ENCODE measurements at regions not wholly inside any gene's neighbourhood (a gene's known extent, or its start where the extent isn't known, plus 50 kb on each side); places are given as distances from the start of the nearest gene placed in this dataset.
"Not testable (repeated sequence)": the region's sequence is repeated elsewhere in the genome, so short reads cannot be mapped to it uniquely, and the experiment has no call there.

- intact Hi-C loops (cut with DNase I): loop anchor here (5.0 to 10.0 kb wide), 3 partner anchors 88 to 188 kb away; partner anchors contain the start of gene SLC1A3 (in 1 of the 2)
- DNase-seq: no peak
- ATAC-seq: no peak
These were observed 114.9 kb upstream of the RANBP3L start for GRCh38 chr5:36416605-36417004.

GRCh38 chr5:36417221-36417620, 115.5 kb upstream of the RANBP3L start:
- DNase-seq (no peak), ATAC-seq (peak in 1 of 2 donors; percentile 86)
- intact Hi-C loops (cut with DNase I): loop anchor here (5.0 to 10.0 kb wide), 3 partner anchors 88 to 188 kb away; partner anchors contain the start of gene SLC1A3 (in 1 of the 2)

- no peak for ATAC-seq
- intact Hi-C loops (cut with DNase I): loop anchor here (5.0 to 10.0 kb wide), 3 partner anchors 87 to 187 kb away; partner anchors contain the start of gene SLC1A3 (in 1 of the 2)
- DNase-seq: no peak
These were observed 116.0 kb upstream of the RANBP3L start for GRCh38 chr5:36417668-36418067.

GRCh38 chr5:36418152-36418979, 116.7 kb upstream of the RANBP3L start:
- intact Hi-C loops (cut with DNase I): loop anchor here (5.0 to 10.0 kb wide), 3 partner anchors 86 to 186 kb away; partner anchors contain the start of gene SLC1A3 (in 1 of the 2)
- DNase-seq (no peak), ATAC-seq (no peak)

- no peak for ATAC-seq
These were observed 119.6 kb upstream of the RANBP3L start for GRCh38 chr5:36421256-36421655.

GRCh38 chr5:36422952-36423351, 121.2 kb upstream of the RANBP3L start:
- ATAC-seq (no peak), DNase-seq (no peak)
- intact Hi-C loops (cut with DNase I): no loop called here

More at GRCh38 chr5:36421256-36421655, 119.6 kb upstream of the RANBP3L start:
- intact Hi-C loops (cut with DNase I): no loop called here
- DNase-seq: no peak

GRCh38 chr5:36423578-36424307, 122.0 kb upstream of the RANBP3L start:
- ATAC-seq (no peak), DNase-seq (no peak)
- intact Hi-C loops (cut with DNase I): no loop called here

GRCh38 chr5:36426070-36426469, 124.4 kb upstream of the RANBP3L start:
- ATAC-seq; DNase-seq; intact Hi-C loops (cut with DNase I): not testable (repeated sequence)

GRCh38 chr5:36435516-36435915, 133.8 kb upstream of the RANBP3L start:
- no peak for DNase-seq
- intact Hi-C loops (cut with DNase I): no loop called here
- no peak for ATAC-seq

- intact Hi-C loops (cut with DNase I): no loop called here
- no peak for ATAC-seq
- no peak for DNase-seq
These were observed 134.6 kb upstream of the RANBP3L start for GRCh38 chr5:36436306-36436705.

- DNase-seq (no peak), ATAC-seq (no peak)
- intact Hi-C loops (cut with DNase I): no loop called here
These were observed 137.3 kb upstream of the RANBP3L start for GRCh38 chr5:36438765-36439561.

GRCh38 chr5:36440300-36440699, 138.6 kb upstream of the RANBP3L start:
- intact Hi-C loops (cut with DNase I): no loop called here
- DNase-seq (no peak), ATAC-seq (no peak)

- ATAC-seq (no peak), DNase-seq (no peak)
- intact Hi-C loops (cut with DNase I): no loop called here
These were observed 139.6 kb upstream of the RANBP3L start for GRCh38 chr5:36441280-36441679.

GRCh38 chr5:36442352-36442751, 140.7 kb upstream of the RANBP3L start:
- intact Hi-C loops (cut with DNase I): no loop called here
- ATAC-seq (no peak), DNase-seq (no peak)

- DNase-seq (no peak), ATAC-seq (no peak)
- intact Hi-C loops (cut with DNase I): no loop called here
These were observed 141.1 kb upstream of the RANBP3L start for GRCh38 chr5:36442796-36443195.

- intact Hi-C loops (cut with DNase I): no loop called here
- ATAC-seq: no peak
- no peak for DNase-seq
These were observed 142.2 kb upstream of the RANBP3L start for GRCh38 chr5:36443941-36444340.

- ATAC-seq (peak; percentile 73 to 87), DNase-seq (peak; percentile 56)
- intact Hi-C loops (cut with DNase I): no loop called here
These were observed 143.1 kb upstream of the RANBP3L start for GRCh38 chr5:36444582-36445418.

- ATAC-seq: no peak
- no peak for DNase-seq
- intact Hi-C loops (cut with DNase I): no loop called here
These were observed 146.1 kb upstream of the RANBP3L start for GRCh38 chr5:36447776-36448175.

Measured in left cardiac atrium (tissue), 4 donors.